HUES48 (cell line): ENCODE measurements at regions not wholly inside any gene's neighbourhood (a gene's known extent, or its start where the extent isn't known, plus 50 kb on each side); places are given as distances from the start of the nearest gene placed in this dataset.

ENCODE experiments used
- H3K27ac ChIP-seq: one replicate; pipeline ENCODE4 v1.7.0; 2013; ENCODE audit warnings: low read depth, low read length, inconsistent platforms
- H3K27me3 ChIP-seq: 2 replicates; pipeline ENCODE4 v1.6.1; 2013; ENCODE audit warnings: mild to moderate bottlenecking, low read length; ENCODE audit not compliant: control insufficient read depth, insufficient read depth
- H3K36me3 ChIP-seq: 2 replicates; pipeline ENCODE4 v1.6.1; 2013; ENCODE audit warnings: low read length; ENCODE audit not compliant: control insufficient read depth, insufficient read depth
- H3K4me1 ChIP-seq: 2 replicates; pipeline ENCODE4 v1.6.1; 2013; ENCODE audit warnings: mild to moderate bottlenecking, low read length; ENCODE audit not compliant: control insufficient read depth, insufficient read depth
- H3K4me3 ChIP-seq: 2 replicates; pipeline ENCODE4 v1.5.1; 2013; ENCODE audit warnings: mild to moderate bottlenecking, low read depth, low read length
- H3K9ac ChIP-seq: 2 replicates; pipeline ENCODE4 v1.6.1; 2013; ENCODE audit warnings: mild to moderate bottlenecking, low read depth, low read length, moderate library complexity
- H3K9me3 ChIP-seq: 2 replicates; pipeline ENCODE4 v1.6.1; 2013; ENCODE audit warnings: low read length; ENCODE audit not compliant: control insufficient read depth, insufficient read depth

GRCh38 chr9:82675605-82676004 is 387.3 kb downstream of the RASEF start:
- H3K27me3 ChIP-seq, result no peaks in the 10 kb centered on the region
- H3K9ac ChIP-seq, result no peak overlapping the region
- no peaks in the 10 kb centered on the region for H3K9me3 ChIP-seq

DNA sequence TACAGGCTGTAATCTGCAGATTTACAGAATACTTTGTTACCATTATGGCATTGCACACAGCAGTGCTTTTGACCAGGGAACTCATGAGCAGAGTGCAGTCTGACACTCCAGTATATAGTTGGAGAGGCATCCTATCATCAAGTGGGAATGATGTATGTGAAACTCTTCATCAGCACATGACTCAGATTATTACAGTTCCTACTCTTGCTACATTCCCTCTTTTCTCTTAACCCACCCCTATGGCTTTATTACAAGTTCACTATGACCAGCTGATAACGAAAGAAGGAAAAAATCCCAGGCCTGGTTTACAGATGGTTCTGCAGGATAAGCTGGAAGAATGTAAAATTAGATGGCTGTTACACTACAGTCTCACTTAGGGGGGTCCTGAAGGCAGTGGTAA is 385.9 kb downstream of the RASEF start:
- Histone ChIP-seq H3K9ac (no peak overlapping the region), H3K27me3 (no peaks in the 10 kb centered on the region), H3K4me1 (no peaks in the 10 kb centered on the region), H3K27ac (no peak overlapping the region), H3K9me3 (no peaks in the 10 kb centered on the region), H3K36me3 (no peaks in the 10 kb centered on the region), H3K4me3 (no peak overlapping the region)

More at GRCh38 chr9:82675605-82676004, 387.3 kb downstream of the RASEF start:
- no peak overlapping the region for H3K27ac ChIP-seq
- H3K36me3 ChIP-seq, result no peaks in the 10 kb centered on the region
- no peak overlapping the region for H3K4me3 ChIP-seq
- no peaks in the 10 kb centered on the region for H3K4me1 ChIP-seq

DNA sequence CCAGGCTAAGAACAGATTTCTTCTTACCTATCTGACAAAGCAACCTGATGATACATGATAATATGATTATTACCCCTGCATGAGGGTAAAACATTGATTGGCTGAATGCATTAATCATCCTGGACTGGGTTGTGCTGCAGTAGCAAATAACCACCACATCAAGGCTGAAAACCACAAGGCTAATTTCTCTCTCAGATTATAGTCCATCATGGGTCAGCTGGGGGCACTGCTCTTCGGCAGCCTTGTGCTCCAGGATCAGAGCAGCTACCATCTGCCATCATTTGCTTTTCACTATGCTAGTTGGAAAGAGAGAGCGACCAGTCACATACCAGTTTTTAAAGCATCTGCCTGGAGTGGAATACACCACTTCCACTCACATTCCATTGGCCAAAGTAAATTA is 383.5 kb downstream of the RASEF start:
- Histone ChIP-seq H3K4me1 (no peaks in the 10 kb centered on the region), H3K9me3 (no peaks in the 10 kb centered on the region), H3K4me3 (no peak overlapping the region), H3K36me3 (no peaks in the 10 kb centered on the region), H3K9ac (no peak overlapping the region), H3K27ac (no peak overlapping the region), H3K27me3 (no peaks in the 10 kb centered on the region)

DNA sequence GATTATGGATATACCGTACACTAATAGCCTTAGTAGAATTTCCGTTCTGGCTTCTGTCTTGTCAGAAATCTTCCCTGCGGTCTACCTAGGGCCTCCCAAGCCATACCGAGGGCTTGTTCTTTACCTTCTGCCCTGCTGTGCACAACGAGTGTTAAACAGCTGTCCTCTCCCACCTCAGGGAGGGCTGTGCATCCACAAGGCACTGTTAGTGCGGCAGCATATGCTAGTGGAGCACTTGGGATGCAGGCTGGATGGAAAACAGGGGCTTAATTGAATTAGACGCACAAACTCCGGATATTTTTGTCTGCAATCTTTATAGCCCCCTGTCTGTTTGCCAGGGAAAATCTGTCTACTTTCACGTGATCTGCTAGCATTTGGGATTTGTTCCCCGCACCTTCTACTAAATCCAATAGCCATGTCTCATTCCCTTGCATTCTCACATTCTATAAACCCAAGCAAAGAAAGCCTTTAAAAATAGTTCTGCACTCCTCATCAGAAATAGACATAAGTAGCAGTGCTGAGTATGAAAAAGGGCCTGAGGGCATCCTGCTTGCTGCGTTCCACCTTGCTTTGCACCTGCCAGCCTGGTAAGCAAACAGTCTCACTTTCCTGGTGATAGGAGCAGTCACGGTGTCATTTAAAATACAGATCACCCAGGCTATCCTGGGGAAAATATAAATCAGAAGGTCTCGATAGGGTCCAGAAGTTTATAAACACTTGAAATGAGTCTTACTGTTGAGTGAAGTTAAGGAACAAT is 382.6 kb downstream of the RASEF start:
- Histone ChIP-seq H3K36me3 (no peaks in the 10 kb centered on the region), H3K4me3 (no peak overlapping the region), H3K4me1 (no peaks in the 10 kb centered on the region), H3K9ac (no peak overlapping the region), H3K9me3 (no peaks in the 10 kb centered on the region), H3K27ac (no peak overlapping the region), H3K27me3 (no peaks in the 10 kb centered on the region)

DNA sequence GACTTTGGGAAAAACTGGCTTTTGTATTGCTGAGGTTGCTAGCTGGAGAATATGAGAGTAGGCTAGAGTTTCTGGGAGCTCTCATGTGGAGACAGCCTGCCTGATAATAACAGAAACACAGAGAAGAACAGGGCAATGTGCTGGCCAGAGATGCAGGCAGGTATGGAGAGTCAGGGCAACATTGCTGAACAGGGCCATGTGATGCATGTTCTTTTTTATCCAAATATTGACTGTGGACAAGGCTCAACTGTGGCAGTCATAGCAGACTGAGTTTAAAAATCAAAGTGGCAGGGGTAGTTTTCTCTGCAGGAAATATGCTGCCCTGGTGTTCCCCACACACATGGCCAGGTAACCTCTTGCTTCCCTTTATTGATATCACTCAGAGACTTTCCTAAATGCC is 381.1 kb downstream of the RASEF start:
- Histone ChIP-seq H3K27me3 (no peaks in the 10 kb centered on the region), H3K36me3 (no peaks in the 10 kb centered on the region), H3K4me1 (no peaks in the 10 kb centered on the region), H3K4me3 (no peak overlapping the region), H3K27ac (no peak overlapping the region), H3K9ac (no peak overlapping the region), H3K9me3 (no peaks in the 10 kb centered on the region)

DNA sequence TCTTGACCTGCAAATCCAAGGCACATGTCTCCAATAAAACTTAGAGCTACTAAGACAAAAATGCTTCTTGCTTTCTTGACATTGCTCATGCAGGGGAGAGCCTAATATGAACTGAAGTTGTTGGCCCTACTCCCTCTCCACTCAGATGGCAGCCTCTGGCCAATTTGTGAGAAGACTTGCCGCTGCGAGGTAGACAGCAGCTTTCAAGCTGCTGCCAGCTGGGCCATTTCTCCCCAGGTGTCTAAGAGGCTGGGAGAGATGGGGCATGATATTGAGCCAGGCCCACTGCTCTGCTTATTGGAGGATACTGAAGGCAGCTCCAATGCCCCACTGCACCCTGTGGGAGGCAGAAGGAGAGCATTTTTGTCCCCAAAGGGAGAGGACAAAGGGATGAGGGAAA is 380.5 kb downstream of the RASEF start:
- Histone ChIP-seq H3K9me3 (no peaks in the 10 kb centered on the region), H3K36me3 (no peaks in the 10 kb centered on the region), H3K4me3 (no peak overlapping the region), H3K27ac (no peak overlapping the region), H3K9ac (no peak overlapping the region), H3K27me3 (no peaks in the 10 kb centered on the region), H3K4me1 (no peaks in the 10 kb centered on the region)

DNA sequence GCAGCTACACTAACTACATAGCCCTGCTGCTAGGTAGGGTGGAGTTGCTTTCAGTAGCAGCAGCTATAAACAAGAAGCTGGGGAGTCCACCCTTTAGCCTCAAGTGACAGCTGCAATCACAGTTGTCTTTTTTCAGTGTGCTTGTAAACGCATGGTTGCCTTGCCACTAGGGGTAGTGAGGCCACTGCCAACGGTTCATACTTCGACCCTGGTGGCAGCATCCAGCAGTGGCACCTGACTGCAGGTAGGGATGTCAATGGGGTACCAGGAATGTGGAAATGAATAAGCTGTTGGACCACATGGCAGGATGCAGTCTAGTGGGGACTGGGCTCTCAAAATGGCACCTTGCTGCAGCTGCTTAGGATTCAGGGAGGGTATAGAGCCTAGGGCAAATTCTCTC is 367.2 kb downstream of the RASEF start:
- no peaks in the 10 kb centered on the region for H3K4me1 ChIP-seq
- H3K27me3 ChIP-seq, result no peaks in the 10 kb centered on the region
- H3K9me3 ChIP-seq, result no peaks in the 10 kb centered on the region
- no peak overlapping the region for H3K4me3 ChIP-seq
- no peak overlapping the region for H3K27ac ChIP-seq
- H3K36me3 ChIP-seq, result no peaks in the 10 kb centered on the region
- no peak overlapping the region for H3K9ac ChIP-seq

GRCh38 chr9:82706786-82707185 is 356.2 kb downstream of the RASEF start:
- Histone ChIP-seq H3K4me1 (peaks cover 15% of the 10 kb centered on the region), H3K9ac (no peak overlapping the region), H3K27ac (no peak overlapping the region), H3K36me3 (no peaks in the 10 kb centered on the region), H3K9me3 (no peaks in the 10 kb centered on the region), H3K4me3 (no peak overlapping the region), H3K27me3 (no peaks in the 10 kb centered on the region)

GRCh38 chr9:82716821-82717220 is 346.1 kb downstream of the RASEF start:
- no peak overlapping the region for H3K27ac ChIP-seq
- H3K36me3 ChIP-seq, result no peaks in the 10 kb centered on the region
- H3K4me3 ChIP-seq, result no peak overlapping the region
- no peaks in the 10 kb centered on the region for H3K9me3 ChIP-seq
- H3K4me1 ChIP-seq, result peaks cover 9% of the 10 kb centered on the region; the same call in 1 of the 2 replicates
- no peak overlapping the region for H3K9ac ChIP-seq
- H3K27me3 ChIP-seq, result no peaks in the 10 kb centered on the region

GRCh38 chr9:82720515-82720914 is 342.4 kb downstream of the RASEF start:
- no peaks in the 10 kb centered on the region for H3K36me3 ChIP-seq
- H3K27ac ChIP-seq, result no peak overlapping the region
- no peak overlapping the region for H3K9ac ChIP-seq
- no peak overlapping the region for H3K4me3 ChIP-seq
- H3K4me1 ChIP-seq, result peaks cover 13% of the 10 kb centered on the region; the same call in 1 of the 2 replicates
- H3K9me3 ChIP-seq, result no peaks in the 10 kb centered on the region
- no peaks in the 10 kb centered on the region for H3K27me3 ChIP-seq

DNA sequence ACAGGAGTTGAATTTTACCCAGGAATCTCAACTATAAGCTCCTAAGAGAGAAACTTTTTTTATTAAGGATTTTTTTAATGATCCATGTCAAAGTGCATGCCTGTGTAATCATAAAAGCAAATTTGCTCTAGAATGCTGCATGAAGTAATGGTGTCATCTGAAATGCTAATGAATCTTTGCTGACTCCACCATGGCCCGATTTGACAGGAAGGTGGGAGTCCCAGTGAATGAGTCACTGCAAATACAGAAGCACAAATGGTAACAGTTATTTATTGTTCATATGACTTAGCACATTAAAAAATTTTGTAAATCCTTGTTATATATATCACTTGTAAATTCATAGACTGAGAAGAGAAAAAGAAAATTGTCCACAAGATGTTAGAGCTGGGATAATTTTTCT is 341.3 kb downstream of the RASEF start:
- no peak overlapping the region for H3K4me3 ChIP-seq
- H3K36me3 ChIP-seq, result no peaks in the 10 kb centered on the region
- peaks cover 13% of the 10 kb centered on the region; the same call in 1 of the 2 replicates for H3K4me1 ChIP-seq
- H3K9me3 ChIP-seq, result no peaks in the 10 kb centered on the region
- H3K9ac ChIP-seq, result no peak overlapping the region
- no peaks in the 10 kb centered on the region for H3K27me3 ChIP-seq
- peak overlapping the region; percentile 52 for H3K27ac ChIP-seq
